OCI-M2 (cell line): ENCODE measurements at regions not wholly inside any gene's neighbourhood (a gene's known extent, or its start where the extent isn't known, plus 50 kb on each side); places are given as distances from the start of the nearest gene placed in this dataset.

ENCODE experiments used
- DNase-seq: peaks from one replicate; lab custom pipeline; 2025; ENCODE audit not compliant: unreplicated experiment; lab: John Stamatoyannopoulos, UW

DNA sequence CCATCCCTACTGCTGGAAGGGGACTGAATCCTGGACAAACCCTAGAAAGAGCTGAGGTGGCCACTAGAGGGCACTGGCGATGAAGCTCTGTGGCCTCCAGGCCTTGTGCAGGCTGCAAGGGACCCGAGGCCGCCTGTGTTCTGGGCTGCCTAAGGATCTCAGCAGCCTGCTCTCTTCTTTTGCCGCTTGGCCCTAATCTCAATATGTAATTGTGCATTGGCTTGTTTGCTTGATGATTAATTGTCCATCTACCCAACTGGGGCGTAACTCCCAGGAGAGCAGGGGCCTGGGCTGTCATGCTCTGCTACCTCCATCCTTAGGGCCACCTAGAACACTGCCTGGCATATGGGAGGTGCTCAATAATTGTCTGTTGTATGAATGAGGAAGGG is 73.8 kb downstream of the SYNE3 start:
- DNase-seq = peak; percentile 11

DNA sequence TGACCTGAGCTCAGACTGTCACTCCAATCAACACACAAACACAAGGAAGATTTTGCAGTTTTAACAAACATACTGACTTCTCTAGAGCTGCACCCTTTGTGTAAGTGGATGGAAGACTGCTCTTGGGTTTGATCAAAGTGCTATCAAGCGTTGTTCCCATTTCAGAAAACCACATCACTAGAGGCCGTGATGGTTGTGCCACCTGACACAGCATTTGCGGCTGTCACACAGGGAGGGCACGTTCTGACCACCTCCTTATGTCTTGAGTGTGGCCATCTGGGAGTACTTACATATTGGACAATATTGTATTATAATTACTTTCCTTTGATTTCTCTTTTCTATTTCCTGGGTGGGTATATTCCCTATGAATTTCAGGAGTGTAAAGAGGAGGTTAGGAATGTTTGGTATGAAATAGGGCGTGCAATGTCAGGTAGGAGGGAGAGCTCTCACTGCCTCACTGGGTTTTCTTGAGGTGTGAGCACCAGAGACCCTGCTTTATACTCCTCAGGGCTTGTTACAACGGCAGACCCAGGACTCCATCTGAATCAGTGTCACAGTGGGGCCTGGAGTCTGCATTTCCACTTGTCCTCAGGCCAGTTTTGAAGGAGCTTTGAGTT is 74.3 kb downstream of the SYNE3 start:
- no peak for DNase-seq

DNA sequence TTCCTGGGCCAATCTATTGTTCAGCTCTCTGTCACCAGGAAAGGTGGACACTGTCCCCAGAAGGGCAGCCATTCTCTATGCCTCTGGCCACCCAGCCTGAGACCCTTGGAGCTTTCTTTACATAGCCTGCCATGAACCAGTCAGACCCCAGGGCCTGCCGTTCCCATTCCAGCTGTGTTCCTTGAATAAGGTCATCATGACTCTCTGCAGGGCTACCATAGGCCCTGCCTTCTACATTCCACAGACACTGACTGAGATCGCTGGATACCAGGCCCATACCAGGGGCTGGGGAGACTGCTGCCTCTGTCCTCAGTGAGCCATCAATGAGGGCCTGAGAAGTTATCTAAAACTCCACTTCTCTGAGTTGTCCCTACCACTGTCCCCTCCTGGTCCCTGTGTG is 75.5 kb downstream of the SYNE3 start:
- no peak for DNase-seq

DNA sequence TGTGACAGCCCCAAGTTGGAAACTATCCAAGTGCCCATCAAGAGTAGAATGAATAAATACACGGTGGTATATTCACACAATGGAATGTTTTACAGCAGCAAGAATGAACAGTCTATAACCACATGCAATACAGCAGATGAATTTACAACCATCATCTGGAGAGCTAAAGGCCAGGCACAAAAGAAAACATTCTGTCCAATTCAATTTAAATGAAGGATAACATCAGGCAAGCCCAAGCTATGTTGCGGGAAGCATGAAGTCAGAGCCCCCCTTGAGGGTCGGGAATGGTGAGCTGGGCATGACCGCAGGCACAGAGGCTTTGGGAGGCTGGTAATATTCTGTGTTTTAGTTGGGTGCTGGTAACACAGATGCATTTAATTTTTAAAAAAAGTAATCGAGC is 76.0 kb downstream of the SYNE3 start:
- DNase-seq = no peak

DNA sequence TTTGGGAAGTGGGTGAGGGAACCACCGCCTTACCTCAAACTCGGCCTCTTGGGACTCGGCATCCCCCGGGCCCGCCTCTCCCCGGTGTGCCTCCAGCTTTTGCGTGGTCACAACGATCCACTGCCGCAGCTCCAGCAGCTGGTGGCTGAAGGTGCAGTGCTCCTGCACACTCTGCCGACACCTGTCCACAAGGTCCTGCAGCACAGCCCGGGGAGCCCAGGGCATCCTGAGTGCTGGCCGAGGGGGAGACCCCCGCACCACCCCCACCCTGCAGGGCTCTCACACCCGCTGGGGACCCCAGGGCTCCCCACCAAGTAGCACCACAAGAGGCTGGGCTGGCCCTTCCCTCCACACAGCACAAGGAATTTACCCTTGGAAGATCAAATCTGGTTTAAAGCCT is 76.6 kb downstream of the SYNE3 start:
- DNase-seq = no peak

DNA sequence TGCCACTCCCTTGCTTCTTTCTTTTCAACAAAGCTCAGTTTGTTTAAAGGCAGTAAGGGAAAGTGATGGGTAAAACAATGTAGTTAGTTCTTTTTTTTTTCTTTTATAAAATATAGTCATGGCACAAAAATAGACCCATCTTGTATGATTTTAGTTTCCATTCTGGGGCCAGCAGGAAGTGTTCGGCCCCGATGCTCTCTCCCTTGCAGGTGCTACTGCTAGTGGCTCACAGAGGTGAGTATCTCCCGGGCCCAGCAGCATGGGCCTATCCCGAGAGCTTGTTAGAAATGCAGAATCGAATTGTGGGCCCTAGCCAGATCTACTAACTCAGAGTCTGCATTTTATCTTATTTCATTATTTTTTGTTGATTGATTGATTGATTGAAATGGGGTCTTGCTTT is 78.7 kb downstream of the SYNE3 start:
- DNase-seq = no peak

DNA sequence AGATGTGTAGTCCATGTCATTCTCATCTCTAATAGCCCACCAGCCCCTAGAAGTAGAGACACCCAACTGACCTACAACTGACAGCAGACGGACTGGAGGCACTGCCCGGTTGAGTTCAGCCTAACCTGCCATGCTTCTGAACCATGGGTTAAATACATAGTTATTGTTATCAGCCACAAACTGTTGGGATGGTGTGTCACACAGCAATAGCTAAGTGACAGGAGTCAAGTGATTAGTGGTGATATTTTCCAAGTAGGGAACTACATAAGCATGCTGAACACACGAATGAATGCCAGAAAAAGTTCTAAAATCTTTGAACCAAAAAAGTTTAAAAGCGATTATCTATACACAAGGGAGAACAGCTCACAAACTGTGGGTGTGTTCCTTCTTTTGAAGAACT is 80.1 kb downstream of the SYNE3 start:
- no peak for DNase-seq

DNA sequence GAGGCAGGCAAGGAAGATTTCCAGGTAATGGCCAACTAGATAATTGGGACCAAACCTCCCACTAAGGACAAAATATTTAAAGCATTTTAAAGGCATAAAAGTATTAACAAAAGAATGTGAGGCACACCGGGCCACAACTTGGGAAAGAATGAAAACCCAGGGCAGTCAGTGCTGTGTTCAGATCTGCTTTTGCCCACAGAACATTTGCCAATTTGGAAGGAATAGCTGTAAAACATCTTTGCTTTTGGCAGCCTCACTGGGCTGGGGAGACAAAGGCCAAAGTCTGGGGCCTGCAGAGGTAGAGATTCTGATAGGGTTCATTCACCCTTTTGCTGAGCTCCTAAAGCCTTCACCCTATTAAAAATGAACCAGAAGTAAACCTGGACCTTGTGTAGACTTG is 82.3 kb downstream of the SYNE3 start:
- no peak for DNase-seq

DNA sequence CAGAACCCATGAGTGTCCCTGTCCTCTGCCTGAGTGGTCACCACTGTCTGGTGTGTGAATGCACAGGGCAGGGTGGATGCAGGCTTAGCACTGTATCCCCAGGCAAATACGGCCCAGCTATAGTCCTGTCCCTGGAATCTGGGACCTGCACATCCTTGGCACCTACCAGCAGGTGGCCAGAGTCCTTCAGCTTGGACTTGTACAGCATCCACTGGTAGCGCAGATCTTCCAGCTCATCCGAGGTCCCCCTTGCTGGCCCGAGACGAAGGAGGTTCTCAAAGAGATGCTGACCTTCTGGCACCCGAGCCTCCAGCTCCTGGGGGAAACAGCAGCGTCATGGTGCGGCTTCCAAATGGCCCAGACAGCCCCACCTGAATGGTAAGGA is 83.4 kb downstream of the SYNE3 start:
- DNase-seq = no peak

DNA sequence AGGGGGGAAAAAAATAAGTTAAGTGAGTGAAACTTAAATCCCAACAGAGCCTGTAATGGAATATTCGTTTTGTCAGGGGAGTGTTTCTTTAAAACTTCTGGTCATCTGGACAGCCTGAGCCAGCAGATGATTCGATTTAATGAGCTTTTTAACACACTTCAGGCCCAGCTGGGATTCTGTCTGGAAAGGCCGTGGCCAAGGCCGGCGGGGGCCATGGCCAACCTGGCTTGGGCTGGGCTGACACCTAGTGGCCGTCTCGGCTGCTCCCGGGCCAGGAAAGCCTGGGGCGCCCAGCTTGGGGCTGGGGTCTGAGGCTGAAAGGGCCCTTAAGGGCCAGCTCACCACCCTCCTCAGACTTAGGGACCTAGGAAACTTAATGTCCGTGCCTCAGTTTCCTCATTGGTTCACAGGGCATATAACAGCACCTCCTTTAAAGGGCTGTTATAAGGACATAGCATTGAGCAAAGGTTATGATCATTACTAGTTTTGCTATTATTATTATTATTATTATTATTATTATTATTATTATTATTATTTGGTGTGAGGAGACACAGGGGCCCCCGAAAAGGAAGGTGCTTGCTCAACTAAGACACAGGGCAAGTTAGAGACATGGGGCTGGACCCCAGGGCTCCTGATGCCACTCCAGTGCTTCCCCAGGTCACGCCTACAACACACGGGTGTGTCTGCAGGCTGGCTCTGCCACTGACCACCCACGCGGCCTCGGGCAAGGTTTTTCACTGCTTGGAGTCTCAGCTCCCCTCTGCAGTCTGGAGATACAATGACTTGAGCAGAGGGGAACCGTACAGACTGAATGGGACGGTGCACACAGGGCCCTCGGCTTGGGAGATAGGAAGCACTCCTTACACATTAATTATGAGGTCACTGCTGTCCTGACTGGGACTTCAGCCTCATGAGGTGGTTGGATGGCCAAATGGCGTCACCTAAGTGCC is 84.0 kb downstream of the SYNE3 start:
- no peak for DNase-seq

DNA sequence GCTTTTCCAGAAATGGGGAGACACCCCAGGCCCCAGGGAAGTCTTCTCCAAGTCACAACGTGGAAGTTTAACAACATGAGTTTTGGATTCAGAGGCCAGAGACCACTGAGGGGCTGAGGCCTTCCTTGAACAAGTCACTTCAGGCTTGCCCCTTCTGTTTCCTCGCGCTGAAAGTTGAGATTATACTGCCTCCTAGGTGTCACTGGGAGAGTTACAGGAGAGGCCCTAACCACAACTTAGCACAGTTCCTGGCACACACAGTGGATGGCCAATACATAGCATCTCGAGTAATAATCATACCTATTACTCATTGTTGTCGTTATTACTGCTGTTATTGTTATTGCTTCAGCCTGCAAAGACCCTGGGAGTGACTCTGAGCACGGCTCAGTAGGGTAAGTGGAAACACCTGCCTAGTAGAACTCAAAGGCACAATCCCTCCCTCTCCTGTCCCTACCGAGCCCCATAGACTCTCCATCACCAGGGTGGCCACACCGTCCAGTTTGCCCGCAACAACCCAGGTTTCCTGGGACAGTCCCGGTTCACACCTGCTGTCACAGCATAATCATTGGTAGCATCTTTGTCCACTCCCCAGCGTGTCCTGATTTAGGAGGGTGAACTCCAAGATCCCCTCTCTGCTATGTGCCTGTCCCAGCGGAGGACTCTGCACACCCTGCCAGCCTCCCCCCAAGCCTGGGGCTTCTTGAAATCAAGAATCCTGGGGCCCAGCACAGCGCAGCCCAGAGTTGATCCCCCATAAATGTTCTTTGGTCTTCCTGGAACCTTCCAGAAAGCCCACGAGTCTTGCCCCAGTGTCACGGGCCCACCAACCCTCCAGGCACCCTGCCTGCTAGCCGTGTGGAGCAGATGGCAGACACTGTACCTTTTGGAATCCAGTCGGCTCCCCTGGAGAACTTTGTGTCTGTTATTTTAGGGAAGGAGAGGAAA is 85.0 kb downstream of the SYNE3 start:
- DNase-seq = no peak

DNA sequence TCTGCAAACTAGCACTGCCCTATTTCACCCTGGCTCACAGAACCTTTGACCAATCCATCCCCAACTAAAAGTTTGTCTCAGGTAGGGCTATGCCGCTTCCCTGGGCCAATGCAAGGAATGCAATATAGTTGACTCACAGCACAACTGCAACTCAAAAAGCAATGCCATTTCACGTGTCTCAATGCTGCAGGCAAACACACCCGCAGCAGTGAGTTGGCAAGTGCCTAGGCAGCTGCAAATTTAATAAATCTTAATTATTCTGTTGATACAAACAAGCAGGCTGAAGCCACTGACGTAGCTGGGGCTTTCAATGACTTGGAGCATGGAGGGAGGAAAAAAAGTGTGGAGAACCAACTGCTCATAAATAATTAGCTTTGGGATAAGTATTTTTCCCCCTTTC is 87.9 kb downstream of the SYNE3 start:
- no peak for DNase-seq

DNA sequence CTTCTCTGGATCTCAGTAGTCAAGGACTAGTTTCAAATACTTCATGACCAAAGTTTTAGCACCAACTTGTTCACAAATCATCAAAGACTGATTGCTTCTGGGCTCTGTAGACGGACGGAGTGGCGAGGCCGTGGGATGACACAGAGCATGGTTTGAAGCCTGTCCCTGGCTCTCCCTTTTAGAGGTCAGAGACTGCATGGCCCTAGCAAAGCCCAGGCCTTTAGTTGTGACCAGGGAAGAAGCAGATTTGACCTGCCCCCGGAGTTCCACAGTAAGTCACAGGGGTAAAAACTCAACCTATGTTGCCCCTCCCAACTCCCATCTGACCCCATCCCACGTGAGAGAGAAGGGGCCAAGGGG is 90.4 kb downstream of the SYNE3 start:
- DNase-seq = no peak

DNA sequence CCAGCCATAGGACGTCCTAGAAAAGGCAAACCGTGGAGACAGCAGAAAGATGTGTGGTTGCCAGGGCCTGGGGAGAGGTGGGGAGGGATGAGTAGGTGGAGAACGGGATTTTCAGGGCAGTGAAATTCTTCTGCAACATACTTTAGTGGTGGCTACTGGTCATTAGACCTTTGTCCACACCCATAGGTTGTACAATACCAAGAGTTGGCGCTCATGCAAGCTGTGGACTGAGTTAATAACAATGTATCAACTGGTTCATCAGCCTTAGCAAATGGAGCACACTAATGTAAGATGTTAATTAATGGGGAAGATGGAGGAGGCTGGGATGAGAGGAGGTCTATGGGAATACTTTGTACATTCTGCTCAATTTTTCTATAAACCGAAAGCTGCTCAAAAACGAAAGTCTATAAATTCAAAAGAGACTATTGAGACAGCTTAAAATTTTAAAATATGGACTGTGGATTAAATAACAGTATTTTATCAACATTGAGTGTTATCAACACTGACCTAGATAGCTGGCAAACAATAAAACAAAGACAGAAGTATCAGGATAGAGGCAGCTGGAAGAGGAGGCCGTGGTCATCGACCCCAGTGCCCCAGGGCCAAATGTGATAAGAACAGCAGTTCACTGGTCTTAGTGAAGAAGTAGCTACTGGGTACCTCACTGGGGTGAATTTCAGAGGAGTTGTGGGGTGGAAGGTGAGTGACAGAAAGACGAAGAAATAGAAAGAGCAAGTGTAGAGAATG is 90.9 kb downstream of the SYNE3 start:
- no peak for DNase-seq

DNA sequence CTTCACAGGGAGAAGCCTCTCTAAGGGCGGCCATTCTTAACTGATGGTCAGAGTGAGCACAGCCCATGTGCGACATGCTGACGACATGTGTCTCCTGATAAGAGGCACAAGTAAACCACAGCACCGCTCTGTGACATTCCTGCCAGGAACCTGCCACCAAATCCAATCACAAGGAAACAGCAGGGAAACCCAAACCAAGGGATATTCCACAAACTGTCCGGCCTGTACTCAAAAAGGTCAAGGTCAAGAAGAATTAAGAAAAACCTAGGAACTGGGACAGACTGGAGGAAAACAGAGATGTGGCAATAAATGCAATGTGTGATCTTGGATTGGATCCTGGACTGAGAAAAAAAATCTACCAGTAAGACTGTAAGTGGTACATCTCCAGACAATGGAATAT is 91.9 kb downstream of the SYNE3 start:
- DNase-seq = no peak

DNA sequence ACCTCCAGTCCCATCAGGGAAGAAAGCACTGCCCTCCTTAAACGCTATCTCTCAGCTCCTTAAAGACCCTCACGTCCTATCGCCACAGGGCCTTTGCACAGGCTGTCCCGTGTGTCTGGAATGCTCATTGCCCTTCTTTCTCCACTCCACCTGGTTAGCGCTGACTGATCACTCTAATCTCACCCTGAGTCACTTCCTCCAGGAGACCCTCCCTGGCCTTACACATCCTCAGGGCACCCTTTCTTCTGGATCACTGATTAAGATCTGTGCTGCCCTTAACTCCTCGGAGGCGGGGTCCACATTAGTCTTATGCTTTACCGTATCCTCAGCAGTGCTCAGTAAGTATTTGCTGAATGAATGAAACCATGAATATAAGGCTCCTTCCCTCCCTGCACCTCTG is 94.7 kb downstream of the SYNE3 start:
- no peak for DNase-seq

DNA sequence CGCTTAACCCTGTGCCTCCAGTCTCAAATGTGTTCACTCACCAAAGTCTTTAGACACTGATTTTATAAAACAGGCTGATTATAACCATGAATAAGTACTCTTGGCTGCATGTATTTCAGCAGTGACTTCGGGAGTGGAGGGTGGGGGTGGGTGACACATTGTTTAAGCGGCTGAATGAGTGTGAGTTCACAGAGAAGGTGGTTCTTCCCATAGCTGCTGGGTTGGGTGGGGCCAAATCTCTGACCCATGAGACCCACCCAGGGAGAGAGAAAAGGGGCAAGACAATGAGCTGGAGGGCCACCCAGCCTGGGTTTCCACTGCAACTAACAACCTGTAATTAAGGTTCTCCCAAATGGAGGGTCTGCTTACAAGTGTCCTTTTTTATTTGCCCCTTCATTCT is 96.4 kb downstream of the SYNE3 start:
- DNase-seq = no peak

DNA sequence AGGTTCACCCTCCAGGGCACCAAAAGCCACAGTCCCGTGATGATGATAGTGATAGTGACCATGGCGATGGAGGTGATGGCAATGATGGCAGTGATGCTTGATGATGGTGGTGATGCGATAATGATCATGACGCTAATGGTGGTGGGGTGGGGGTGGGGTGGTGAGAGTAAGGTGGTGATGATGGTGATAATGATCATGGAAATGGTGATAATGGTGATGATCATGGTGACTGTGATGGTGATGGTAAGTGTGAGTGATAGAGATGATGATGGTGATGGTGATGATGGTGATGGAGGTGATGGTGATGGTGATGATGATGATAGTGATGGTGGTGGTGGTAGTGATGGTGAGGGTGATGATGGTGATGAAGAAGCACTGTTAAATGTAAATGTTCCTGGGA is 96.9 kb downstream of the SYNE3 start:
- DNase-seq = no peak

DNA sequence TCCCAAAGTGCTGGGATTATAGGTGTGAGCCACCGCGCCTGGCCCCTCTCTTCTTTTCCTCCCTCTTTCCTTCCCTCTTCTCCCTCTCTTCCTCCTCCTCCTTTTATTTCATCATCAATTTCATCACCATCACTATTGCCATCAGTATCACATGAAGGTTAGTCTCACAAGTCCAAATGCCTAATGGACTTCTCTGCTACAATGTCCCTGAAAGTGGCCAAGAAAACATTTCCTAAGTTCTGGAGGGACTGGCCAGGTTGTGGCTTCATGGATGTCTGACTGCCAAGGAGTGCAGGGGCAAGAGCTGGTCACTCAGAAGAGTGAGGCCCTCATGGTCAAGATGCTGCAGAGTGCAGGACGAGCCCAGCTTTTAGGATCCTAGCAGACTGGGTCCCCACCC is 97.6 kb downstream of the SYNE3 start:
- no peak for DNase-seq

DNA sequence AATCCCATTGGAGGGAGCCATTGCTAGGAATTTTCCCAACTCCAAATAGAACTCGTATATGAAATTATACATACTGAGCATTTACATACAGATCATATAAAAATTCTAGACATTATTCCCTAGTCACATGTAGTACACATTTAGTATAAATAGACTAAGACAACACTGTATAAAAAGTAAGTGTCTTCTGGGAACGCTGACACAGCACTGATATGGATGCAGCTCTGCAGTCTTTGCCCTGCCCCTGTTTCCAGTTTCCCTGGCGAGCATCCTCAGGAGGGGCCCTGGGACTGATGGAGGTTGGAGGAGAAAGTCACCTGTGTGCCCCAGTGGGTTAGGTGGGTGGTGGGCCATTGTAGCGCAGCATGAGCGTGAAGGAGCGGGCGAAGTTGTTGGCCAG is 97.8 kb upstream of the CLMN start:
- DNase-seq = no peak

DNA sequence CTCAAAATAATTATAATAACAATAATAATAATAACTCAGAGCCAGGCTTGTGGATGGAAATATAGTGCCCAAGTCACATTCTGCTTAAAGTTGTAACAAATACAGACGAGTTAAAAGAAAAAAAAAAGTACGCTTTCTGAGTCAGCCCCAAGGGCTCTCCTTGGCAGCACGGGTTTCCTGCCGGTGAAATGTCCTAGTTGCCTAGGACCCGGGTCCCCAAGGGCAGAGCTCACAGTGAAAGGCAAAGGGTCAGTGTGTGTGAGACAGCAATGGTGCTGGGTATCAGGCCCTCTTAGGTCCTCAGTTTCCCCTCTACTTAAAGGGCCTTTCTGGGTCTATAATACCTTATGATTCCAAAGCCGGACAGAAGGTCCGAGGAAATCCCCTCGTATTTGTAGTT is 96.3 kb upstream of the CLMN start:
- no peak for DNase-seq
